ENCODE measurements at regions not wholly inside any gene's neighbourhood (a gene's known extent, or its start where the extent isn't known, plus 50 kb on each side); places are given as distances from the start of the nearest gene placed in this dataset.

GRCh38 chr6:166050559-166050958 lies 117.1 kb downstream of the TBXT start:
- no peak overlapping the region for H3K4me2 ChIP-seq (ENCODE audit: low read depth, low read length, poor library complexity, severe bottlenecking)
- no peaks in the 10 kb centered on the region for H3K36me3 ChIP-seq (ENCODE audit: low read length)
- no peak overlapping the region for H2AFZ ChIP-seq (ENCODE audit: low read depth, low read length, severe bottlenecking)
- H3K27me3 ChIP-seq (ENCODE audit: low read length), result no peaks in the 10 kb centered on the region
- H4K20me1 ChIP-seq (ENCODE audit: low read depth, low read length), result no peaks in the 10 kb centered on the region
- no peaks in the 10 kb centered on the region for H3K79me2 ChIP-seq (ENCODE audit: insufficient read depth, low read length)
- H3K9me2 ChIP-seq (replicated peaks; ENCODE audit: insufficient read depth, low read length), result no peaks in the 10 kb centered on the region
- H3K4me3 ChIP-seq (ENCODE audit: insufficient read depth, low read length, poor library complexity, severe bottlenecking), result no peak overlapping the region
- H3K9ac ChIP-seq (ENCODE audit: low read length), result no peak overlapping the region
- peaks cover 8% of the 10 kb centered on the region; the same call in 1 of the 2 replicates for H3K9me3 ChIP-seq (ENCODE audit: insufficient read depth, low read length)
- no peak overlapping the region for H3K27ac ChIP-seq (ENCODE audit: low read depth, low read length)
- no peaks in the 10 kb centered on the region for H3F3A ChIP-seq (ENCODE audit: insufficient read depth)
- TF ChIP-seq CTCF (IDR thresholded peaks at IDR 0.05; ENCODE audit: insufficient read depth, low read length, poor library complexity, severe bottlenecking) (no peak), EZH2phosphoT487 (conservative IDR thresholded peaks at IDR 0.05; ENCODE audit: low read length) (no peak)

GRCh38 chr6:166046982-166047381 lies 120.7 kb downstream of the TBXT start:
- Histone ChIP-seq H4K20me1 (ENCODE audit: low read depth, low read length) (no peaks in the 10 kb centered on the region), H3K27me3 (ENCODE audit: low read length) (no peaks in the 10 kb centered on the region), H3K4me3 (ENCODE audit: insufficient read depth, low read length, poor library complexity, severe bottlenecking) (no peak overlapping the region), H2AFZ (ENCODE audit: low read depth, low read length, severe bottlenecking) (no peak overlapping the region), H3K9me3 (ENCODE audit: insufficient read depth, low read length) (no peaks in the 10 kb centered on the region), H3K9me2 (replicated peaks; ENCODE audit: insufficient read depth, low read length) (no peaks in the 10 kb centered on the region), H3K36me3 (ENCODE audit: low read length) (no peaks in the 10 kb centered on the region), H3K4me2 (ENCODE audit: low read depth, low read length, poor library complexity, severe bottlenecking) (no peak overlapping the region), H3K27ac (ENCODE audit: low read depth, low read length) (no peak overlapping the region), H3K9ac (ENCODE audit: low read length) (no peak overlapping the region), H3F3A (ENCODE audit: insufficient read depth) (no peaks in the 10 kb centered on the region), H3K79me2 (ENCODE audit: insufficient read depth, low read length) (no peaks in the 10 kb centered on the region)
- no peak for TF ChIP-seq EZH2phosphoT487 (conservative IDR thresholded peaks at IDR 0.05; ENCODE audit: low read length)
- no peak for TF ChIP-seq CTCF (IDR thresholded peaks at IDR 0.05; ENCODE audit: insufficient read depth, low read length, poor library complexity, severe bottlenecking)

GRCh38 chr6:166046226-166046625 lies 121.4 kb downstream of the TBXT start:
- H4K20me1 ChIP-seq (ENCODE audit: low read depth, low read length), result no peaks in the 10 kb centered on the region
- no peaks in the 10 kb centered on the region for H3K79me2 ChIP-seq (ENCODE audit: insufficient read depth, low read length)
- H3K4me2 ChIP-seq (ENCODE audit: low read depth, low read length, poor library complexity, severe bottlenecking), result no peak overlapping the region
- no peaks in the 10 kb centered on the region for H3K9me2 ChIP-seq (replicated peaks; ENCODE audit: insufficient read depth, low read length)
- TF ChIP-seq EZH2phosphoT487 (conservative IDR thresholded peaks at IDR 0.05; ENCODE audit: low read length), result no peak
- no peak for TF ChIP-seq CTCF (IDR thresholded peaks at IDR 0.05; ENCODE audit: insufficient read depth, low read length, poor library complexity, severe bottlenecking)
- no peak overlapping the region for H2AFZ ChIP-seq (ENCODE audit: low read depth, low read length, severe bottlenecking)
- H3K9me3 ChIP-seq (ENCODE audit: insufficient read depth, low read length), result no peaks in the 10 kb centered on the region
- H3K36me3 ChIP-seq (ENCODE audit: low read length), result no peaks in the 10 kb centered on the region
- no peak overlapping the region for H3K9ac ChIP-seq (ENCODE audit: low read length)
- H3K27me3 ChIP-seq (ENCODE audit: low read length), result no peaks in the 10 kb centered on the region
- no peak overlapping the region for H3K27ac ChIP-seq (ENCODE audit: low read depth, low read length)
- no peaks in the 10 kb centered on the region for H3F3A ChIP-seq (ENCODE audit: insufficient read depth)
- H3K4me3 ChIP-seq (ENCODE audit: insufficient read depth, low read length, poor library complexity, severe bottlenecking), result no peak overlapping the region

DNA sequence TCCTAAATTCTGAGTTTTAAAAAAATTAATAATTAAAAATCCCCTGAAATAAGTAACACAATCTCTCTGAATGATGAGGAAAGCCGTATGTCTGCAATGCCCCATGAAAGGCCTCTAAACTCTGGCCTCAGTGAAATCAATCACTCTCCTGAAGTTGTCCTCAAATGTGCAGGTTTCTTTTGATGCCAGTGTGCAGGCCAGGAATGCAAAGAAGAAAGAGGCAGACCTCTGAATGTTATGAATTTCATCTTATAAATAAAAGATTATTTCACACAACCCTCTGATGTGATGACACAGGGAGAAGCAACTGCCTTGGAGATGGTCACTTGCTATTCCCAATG lies 121.8 kb downstream of the TBXT start:
- H3K27me3 ChIP-seq (ENCODE audit: low read length), result no peaks in the 10 kb centered on the region
- H3K79me2 ChIP-seq (ENCODE audit: insufficient read depth, low read length), result no peaks in the 10 kb centered on the region
- no peaks in the 10 kb centered on the region for H3K36me3 ChIP-seq (ENCODE audit: low read length)
- H3K27ac ChIP-seq (ENCODE audit: low read depth, low read length), result no peak overlapping the region
- H3F3A ChIP-seq (ENCODE audit: insufficient read depth), result no peaks in the 10 kb centered on the region
- H2AFZ ChIP-seq (ENCODE audit: low read depth, low read length, severe bottlenecking), result no peak overlapping the region
- no peak overlapping the region for H3K9ac ChIP-seq (ENCODE audit: low read length)
- no peaks in the 10 kb centered on the region for H3K9me3 ChIP-seq (ENCODE audit: insufficient read depth, low read length)
- no peak overlapping the region for H3K4me3 ChIP-seq (ENCODE audit: insufficient read depth, low read length, poor library complexity, severe bottlenecking)
- H3K4me2 ChIP-seq (ENCODE audit: low read depth, low read length, poor library complexity, severe bottlenecking), result no peak overlapping the region
- H3K9me2 ChIP-seq (replicated peaks; ENCODE audit: insufficient read depth, low read length), result no peaks in the 10 kb centered on the region
- TF ChIP-seq CTCF (IDR thresholded peaks at IDR 0.05; ENCODE audit: insufficient read depth, low read length, poor library complexity, severe bottlenecking), result no peak
- no peak for TF ChIP-seq EZH2phosphoT487 (conservative IDR thresholded peaks at IDR 0.05; ENCODE audit: low read length)
- H4K20me1 ChIP-seq (ENCODE audit: low read depth, low read length), result no peaks in the 10 kb centered on the region

All from SU-DHL-6 (cell line).